ENCODE measurements at regions not wholly inside any gene's neighbourhood (a gene's known extent, or its start where the extent isn't known, plus 50 kb on each side); places are given as distances from the start of the nearest gene placed in this dataset.

- TF ChIP-seq, protein P1, sequence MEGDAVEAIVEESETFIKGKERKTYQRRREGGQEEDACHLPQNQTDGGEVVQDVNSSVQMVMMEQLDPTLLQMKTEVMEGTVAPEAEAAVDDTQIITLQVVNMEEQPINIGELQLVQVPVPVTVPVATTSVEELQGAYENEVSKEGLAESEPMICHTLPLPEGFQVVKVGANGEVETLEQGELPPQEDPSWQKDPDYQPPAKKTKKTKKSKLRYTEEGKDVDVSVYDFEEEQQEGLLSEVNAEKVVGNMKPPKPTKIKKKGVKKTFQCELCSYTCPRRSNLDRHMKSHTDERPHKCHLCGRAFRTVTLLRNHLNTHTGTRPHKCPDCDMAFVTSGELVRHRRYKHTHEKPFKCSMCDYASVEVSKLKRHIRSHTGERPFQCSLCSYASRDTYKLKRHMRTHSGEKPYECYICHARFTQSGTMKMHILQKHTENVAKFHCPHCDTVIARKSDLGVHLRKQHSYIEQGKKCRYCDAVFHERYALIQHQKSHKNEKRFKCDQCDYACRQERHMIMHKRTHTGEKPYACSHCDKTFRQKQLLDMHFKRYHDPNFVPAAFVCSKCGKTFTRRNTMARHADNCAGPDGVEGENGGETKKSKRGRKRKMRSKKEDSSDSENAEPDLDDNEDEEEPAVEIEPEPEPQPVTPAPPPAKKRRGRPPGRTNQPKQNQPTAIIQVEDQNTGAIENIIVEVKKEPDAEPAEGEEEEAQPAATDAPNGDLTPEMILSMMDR (IDR thresholded peaks at IDR 0.05), result no peak
- TF ChIP-seq ZFX (IDR thresholded peaks at IDR 0.05; ENCODE audit: borderline replicate concordance), result no peak
Measured at GRCh38 chr6:122894791-122895190, 101.2 kb upstream of the CLVS2 start.

Measured in 22Rv1 (cell line).